SK-N-SH (cell line): ENCODE measurements at regions not wholly inside any gene's neighbourhood (a gene's known extent, or its start where the extent isn't known, plus 50 kb on each side); places are given as distances from the start of the nearest gene placed in this dataset.

Source experiments
- CTCF ChIA-PET: fragments of 300-600, 350-600 bp; formaldehyde crosslinking; extraction: SDS; loops from one replicate; lab custom pipeline; 2021; lab: Yijun Ruan, JAX
- POLR2A ChIA-PET: fragments of 350-600 bp; sonication (Branson Sonifier 250); formaldehyde crosslinking; extraction: SDS; loops from one replicate; lab custom pipeline; 2020; ENCODE audit warnings: antibody characterized with exemption, inconsistent platforms; lab: Yijun Ruan, JAX
- DNase-seq: peaks from one replicate; pipeline ENCODE4 v3.0.0; 2012
- H2AFZ ChIP-seq: fragments of 200-600 bp; sonication (generic); 2 replicates; pipeline ENCODE4 v1.8.1; 2016; ENCODE audit warnings: antibody characterized with exemption, mild to moderate bottlenecking, low read depth
- H3F3A ChIP-seq: fragments of 200-600 bp; sonication (generic); replicated peaks from 2 replicates; pipeline ENCODE3; 2016; ENCODE audit warnings: antibody characterized with exemption, mild to moderate bottlenecking; ENCODE audit not compliant: insufficient read depth
- H3K27ac ChIP-seq, 2 experiments: fragments of 200-500 bp in 1 of 2; fragments of 200-600 bp in 1 of 2; sonication (Bioruptor generic) in 1 of 2; sonication (generic), shearing (Covaris generic) in 1 of 2; 2 replicates each; pipeline versions ENCODE4 v1.5.1 to v1.6.1; 2014 to 2016; ENCODE audit warnings: low read depth in 2 of 2, inconsistent platforms in 1 of 2, low read length in 1 of 2, mild to moderate bottlenecking in 1 of 2, mixed read lengths in 1 of 2
- H3K27me3 ChIP-seq: fragments of 200-600 bp; sonication (generic), shearing (Covaris generic); 2 replicates; pipeline ENCODE4 v1.6.1; 2016; ENCODE audit warnings: mixed run types; ENCODE audit not compliant: insufficient read depth
- H3K36me3 ChIP-seq, 2 experiments: fragments of 200-500 bp in 1 of 2; fragments of 200-600 bp in 1 of 2; sonication (Bioruptor generic) in 1 of 2; sonication (generic) in 1 of 2; replicated peaks in 1 of 2; 2 replicates each; pipeline versions ENCODE3 to v1.5.1; 2014 to 2016; ENCODE audit warnings: low read length in 1 of 2, mild to moderate bottlenecking in 1 of 2; ENCODE audit not compliant: insufficient read depth in 2 of 2, control insufficient read depth in 1 of 2
- H3K4me1 ChIP-seq, 2 experiments: fragments of 200-500 bp in 1 of 2; fragments of 200-600 bp in 1 of 2; sonication (Bioruptor generic) in 1 of 2; sonication (generic), shearing (Covaris generic) in 1 of 2; 2 replicates each; pipeline versions ENCODE4 v1.5.1 to v1.6.1; 2014 to 2016; ENCODE audit warnings: low read depth in 1 of 2, low read length in 1 of 2, mixed run types in 1 of 2; ENCODE audit not compliant: insufficient read depth in 2 of 2, control insufficient read depth in 1 of 2
- H3K4me2 ChIP-seq: fragments of 200-600 bp; sonication (generic), shearing (Covaris generic); 2 replicates; pipeline ENCODE4 v1.6.1; 2017; ENCODE audit warnings: mixed run types
- H3K4me3 ChIP-seq, 2 experiments: fragments of 200-500 bp in 1 of 2; fragments of 200-600 bp in 1 of 2; sonication (Bioruptor generic) in 1 of 2; sonication (generic), shearing (Covaris generic) in 1 of 2; 2 replicates each; pipeline versions ENCODE4 v1.5.1 to v1.8.1; 2014 to 2016; ENCODE audit warnings: low read depth in 2 of 2, inconsistent platforms in 1 of 2, low read length in 1 of 2, mild to moderate bottlenecking in 1 of 2, mixed read lengths in 1 of 2, moderate library complexity in 1 of 2
- H3K79me2 ChIP-seq: fragments of 200-600 bp; sonication (generic); 2 replicates; pipeline ENCODE4 v1.8.1; 2017; ENCODE audit warnings: mild to moderate bottlenecking; ENCODE audit not compliant: insufficient read depth
- H3K9ac ChIP-seq: fragments of 200-600 bp; sonication (generic); 2 replicates; pipeline ENCODE4 v1.6.1; 2017; ENCODE audit warnings: mixed run types
- H3K9me2 ChIP-seq: fragments of 200-600 bp; sonication (generic); 2 replicates; pipeline ENCODE4 v1.6.1; 2017; ENCODE audit warnings: mixed run types
- H3K9me3 ChIP-seq: fragments of 200-600 bp; sonication (generic); 2 replicates; pipeline ENCODE4 v1.6.1; 2017; ENCODE audit warnings: mixed run types, mild to moderate bottlenecking, moderate library complexity
- H4K20me1 ChIP-seq: fragments of 200-600 bp; sonication (generic); 2 replicates; pipeline ENCODE4 v1.6.1; 2017; ENCODE audit warnings: mild to moderate bottlenecking, mixed run types; ENCODE audit not compliant: insufficient read depth
- CTCF ChIP-seq: fragments of 200-600 bp; sonication (generic); IDR thresholded peaks from 2 replicates; pipeline ENCODE4 v1.6.1; 2017; ENCODE audit warnings: antibody characterized with exemption, mild to moderate bottlenecking, moderate library complexity
- FOSL2 ChIP-seq: IDR thresholded peaks from 2 replicates; pipeline ENCODE4 v1.4.0; 2012; ENCODE audit warnings: low read depth, mild to moderate bottlenecking, moderate library complexity, borderline replicate concordance
- FOXJ3 ChIP-seq: sonication (generic); formaldehyde crosslinking; IDR thresholded peaks from 2 replicates; pipeline ENCODE4 v1.5.1; 2020; ENCODE audit warnings: mild to moderate bottlenecking, missing genetic modification reagents
- FOXM1 ChIP-seq: IDR thresholded peaks from 2 replicates; pipeline ENCODE4 v1.4.0; 2012; ENCODE audit warnings: low read depth, mild to moderate bottlenecking
- MAX ChIP-seq: IDR thresholded peaks from 2 replicates; pipeline ENCODE4 v1.4.0; 2012; ENCODE audit warnings: low read depth
- MEF2A ChIP-seq: IDR thresholded peaks from 2 replicates; pipeline ENCODE4 v1.4.0; 2012; ENCODE audit warnings: low read depth, borderline replicate concordance
- MXI1 ChIP-seq: IDR thresholded peaks from 2 replicates; pipeline ENCODE4 v1.6.1; 2012; ENCODE audit warnings: mild to moderate bottlenecking, low read depth, low read length, improper control_type of control experiment
- NFIC ChIP-seq: IDR thresholded peaks from 2 replicates; pipeline ENCODE4 v1.4.0; 2012; ENCODE audit warnings: borderline replicate concordance
- RAD21 ChIP-seq: IDR thresholded peaks from 2 replicates; pipeline ENCODE4 v1.6.1; 2012; ENCODE audit warnings: mild to moderate bottlenecking, low read length
- REST ChIP-seq: IDR thresholded peaks from 2 replicates; pipeline ENCODE4 v1.6.1; 2012; ENCODE audit warnings: mild to moderate bottlenecking, low read depth, low read length, moderate library complexity
- RFX5 ChIP-seq: IDR thresholded peaks from 2 replicates; pipeline ENCODE4 v1.6.1; 2012; ENCODE audit warnings: mild to moderate bottlenecking, improper control_type of control experiment, low read length
- RXRA ChIP-seq: IDR thresholded peaks from 2 replicates; pipeline ENCODE4 v1.4.0; 2012; ENCODE audit warnings: low read depth, mild to moderate bottlenecking, borderline replicate concordance
- SIN3A ChIP-seq: IDR thresholded peaks from 2 replicates; pipeline ENCODE4 v1.6.1; 2012; ENCODE audit warnings: low read depth, mild to moderate bottlenecking, low read length, moderate library complexity, borderline replicate concordance
- SMC3 ChIP-seq: IDR thresholded peaks from 2 replicates; pipeline ENCODE4 v1.6.1; 2012; ENCODE audit warnings: low read depth, low read length, improper control_type of control experiment
- TAF1 ChIP-seq: IDR thresholded peaks from 2 replicates; pipeline ENCODE4 v1.6.1; 2012; ENCODE audit warnings: low read depth, mild to moderate bottlenecking, low read length, moderate library complexity, borderline replicate concordance
- TCF12 ChIP-seq: IDR thresholded peaks from 2 replicates; pipeline ENCODE4 v1.4.0; 2012
- TEAD4 ChIP-seq: IDR thresholded peaks from 2 replicates; pipeline ENCODE4 v1.4.0; 2012; ENCODE audit warnings: mild to moderate bottlenecking, borderline replicate concordance; ENCODE audit not compliant: insufficient read depth
- USF2 ChIP-seq: fragments of 150-350 bp; IDR thresholded peaks from 2 replicates; pipeline ENCODE4 v1.6.1; 2017; ENCODE audit warnings: antibody characterized with exemption, low read length, low read depth, borderline replicate concordance
- YY1 ChIP-seq: IDR thresholded peaks from 2 replicates; pipeline ENCODE4 v1.4.0; 2012; ENCODE audit warnings: low read depth, mild to moderate bottlenecking
- ZBTB33 ChIP-seq: IDR thresholded peaks from 2 replicates; pipeline ENCODE4 v1.4.0; 2012; ENCODE audit warnings: low read depth, borderline replicate concordance
- WGBS: methylation state at CpG from one replicate; pipeline ENCODE4 v1.1.6; 2017; ENCODE audit warnings: low lambda C conversion rate; 5-methylcytosine and 5-hydroxymethylcytosine counted together

- DNase-seq = no peak
- Histone ChIP-seq H3K27ac (no peak overlapping the region), H3K9me2 (no peaks in the 10 kb centered on the region), H3K4me2 (no peak overlapping the region), H3K79me2 (no peaks in the 10 kb centered on the region), H3K4me3 (no peak overlapping the region), H3K9me3 (no peaks in the 10 kb centered on the region), H3K9ac (no peak overlapping the region), H2AFZ (no peak overlapping the region), H4K20me1 (no peaks in the 10 kb centered on the region), H3K4me1 (peaks cover 0 to 2% of the 10 kb centered on the region in 2 experiments; a peak in 1 of 4 replicates), H3K27me3 (no peaks in the 10 kb centered on the region), H3F3A (no peaks in the 10 kb centered on the region), H3K36me3 (no peaks in the 10 kb centered on the region)
- ChIA-PET CTCF (no interaction called here), POLR2A (no interaction called here)
- TF ChIP-seq FOSL2 (no peak), RFX5 (no peak), FOXJ3 (CRISPR knock-in tag) (no peak), TEAD4 (no peak), TAF1 (no peak), MXI1 (no peak), USF2 (no peak), YY1 (no peak), SIN3A (no peak), MEF2A (no peak), TCF12 (no peak), ZBTB33 (no peak), FOXM1 (no peak), RAD21 (no peak), CTCF (no peak), SMC3 (no peak), REST (no peak), MAX (no peak), RXRA (no peak), NFIC (no peak)
- 35% methylated on average over 7 of the region's 7 CpGs for WGBS
Observed at GRCh38 chr1:30505853-30506252, 217.5 kb downstream of the MATN1 start.
